Lower leg skin (tissue), 3 donors: ENCODE measurements at regions not wholly inside any gene's neighbourhood (a gene's known extent, or its start where the extent isn't known, plus 50 kb on each side); places are given as distances from the start of the nearest gene placed in this dataset.

Source experiments
- CTCF ChIP-seq, 3 donors: fragments of 450-650 bp; IDR thresholded peaks; one replicate each; pipeline ENCODE4 v1.5.1; 2016; ENCODE audit warnings: antibody characterized with exemption in 3 of 3, mild to moderate bottlenecking in 3 of 3, moderate library complexity in 2 of 3
- POLR2A ChIP-seq, 2 donors: fragments of 450-650 bp; IDR thresholded peaks; one replicate each; pipeline ENCODE4 v1.6.1; 2016 to 2017; ENCODE audit warnings: antibody characterized with exemption in 2 of 2, mild to moderate bottlenecking in 1 of 2, moderate library complexity in 1 of 2

GRCh38 chr2:174666312-174666711 is 68.7 kb upstream of the WIPF1 start:
- TF ChIP-seq CTCF (IDR thresholded peaks at IDR 0.05) (no peak), POLR2A (IDR thresholded peaks at IDR 0.05) (no peak)
